ENCODE measurements at regions not wholly inside any gene's neighbourhood (a gene's known extent, or its start where the extent isn't known, plus 50 kb on each side); places are given as distances from the start of the nearest gene placed in this dataset.

- Histone ChIP-seq H3K9me3 (no peaks in the 10 kb centered on the region), H3K36me3 (no peaks in the 10 kb centered on the region), H3K4me1 (no peaks in the 10 kb centered on the region), H3K4me3 (ENCODE audit: low read depth, low read length) (no peak overlapping the region), H3K27me3 (peaks cover 4% of the 10 kb centered on the region; the same call in 1 of the 2 replicates)
- TF ChIP-seq CTCF (IDR thresholded peaks at IDR 0.05; ENCODE audit: low read depth, low read length) = no peak
- DNase-seq = no peak
Measured at GRCh38 chr17:33680472-33680871, 387.4 kb upstream of the ASIC2 start.

GRCh38 chr17:33682599-33682998 is 389.5 kb upstream of the ASIC2 start:
- TF ChIP-seq CTCF (IDR thresholded peaks at IDR 0.05; ENCODE audit: low read depth, low read length) = no peak
- no peak for DNase-seq
- Histone ChIP-seq H3K4me1 (no peaks in the 10 kb centered on the region), H3K36me3 (no peaks in the 10 kb centered on the region), H3K4me3 (ENCODE audit: low read depth, low read length) (no peak overlapping the region), H3K9me3 (no peaks in the 10 kb centered on the region), H3K27me3 (no peaks in the 10 kb centered on the region)

GRCh38 chr17:33684735-33685134 is 391.6 kb upstream of the ASIC2 start:
- Histone ChIP-seq H3K4me1 (no peaks in the 10 kb centered on the region), H3K4me3 (ENCODE audit: low read depth, low read length) (no peak overlapping the region), H3K27me3 (no peaks in the 10 kb centered on the region), H3K36me3 (no peaks in the 10 kb centered on the region), H3K9me3 (no peaks in the 10 kb centered on the region)
- DNase-seq = no peak
- TF ChIP-seq CTCF (IDR thresholded peaks at IDR 0.05; ENCODE audit: low read depth, low read length) = no peak

- Histone ChIP-seq H3K4me1 (no peaks in the 10 kb centered on the region), H3K9me3 (no peaks in the 10 kb centered on the region), H3K27me3 (no peaks in the 10 kb centered on the region), H3K36me3 (no peaks in the 10 kb centered on the region), H3K4me3 (ENCODE audit: low read depth, low read length) (no peak overlapping the region)
- TF ChIP-seq CTCF (IDR thresholded peaks at IDR 0.05; ENCODE audit: low read depth, low read length) = peak; percentile 76
- DNase-seq = peak; percentile 39
Measured at GRCh38 chr17:33686171-33686570, 393.1 kb upstream of the ASIC2 start.

GRCh38 chr17:33687831-33688230 is 394.7 kb upstream of the ASIC2 start:
- no peaks in the 10 kb centered on the region for H3K36me3 ChIP-seq
- H3K9me3 ChIP-seq = no peaks in the 10 kb centered on the region
- H3K4me1 ChIP-seq = no peaks in the 10 kb centered on the region
- TF ChIP-seq CTCF (IDR thresholded peaks at IDR 0.05; ENCODE audit: low read depth, low read length) = no peak
- no peak overlapping the region for H3K4me3 ChIP-seq (ENCODE audit: low read depth, low read length)
- no peak for DNase-seq
- no peaks in the 10 kb centered on the region for H3K27me3 ChIP-seq

- no peak overlapping the region for H3K4me3 ChIP-seq (ENCODE audit: low read depth, low read length)
- no peak for TF ChIP-seq CTCF (IDR thresholded peaks at IDR 0.05; ENCODE audit: low read depth, low read length)
- no peaks in the 10 kb centered on the region for H3K9me3 ChIP-seq
- DNase-seq = no peak
- no peaks in the 10 kb centered on the region for H3K27me3 ChIP-seq
- no peaks in the 10 kb centered on the region for H3K4me1 ChIP-seq
- H3K36me3 ChIP-seq = no peaks in the 10 kb centered on the region
Measured at GRCh38 chr17:33688771-33689170, 395.7 kb upstream of the ASIC2 start.
